ENCODE measurements at regions not wholly inside any gene's neighbourhood (a gene's known extent, or its start where the extent isn't known, plus 50 kb on each side); places are given as distances from the start of the nearest gene placed in this dataset.

DNA sequence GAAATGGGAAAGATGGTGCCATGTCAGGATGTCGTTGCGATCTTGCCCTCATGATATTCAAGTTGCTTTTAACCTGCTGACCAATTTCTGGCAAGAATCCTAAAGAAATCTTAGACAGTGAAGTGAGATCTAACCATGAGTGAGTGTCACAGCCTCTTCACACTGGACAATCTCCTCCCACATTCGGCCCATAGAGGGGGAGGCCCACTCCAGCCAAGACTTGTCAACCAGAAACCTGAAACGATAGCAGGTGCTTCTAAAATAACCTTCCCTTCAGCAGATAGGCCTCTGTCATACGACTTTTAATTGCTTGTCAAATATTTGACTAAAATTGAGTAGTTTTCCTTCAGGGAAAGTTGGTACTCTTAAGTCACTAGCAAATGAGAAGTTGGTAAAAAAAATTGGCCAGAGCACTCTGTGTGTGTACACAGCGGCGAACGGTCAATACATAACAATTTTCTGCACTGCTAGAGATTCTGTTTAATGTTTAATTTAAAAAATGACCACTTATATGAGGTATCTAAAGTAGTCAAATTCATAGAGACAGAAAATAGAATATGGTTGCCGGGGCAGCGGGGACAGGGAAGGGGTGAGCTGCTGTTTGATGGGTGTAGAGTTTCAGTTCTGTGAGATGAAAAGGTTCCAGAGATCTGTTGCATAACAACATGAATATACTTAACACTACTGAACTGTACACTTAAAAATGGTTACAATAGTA is 110.2 kb downstream of the VAPA start:
- Mint-ChIP-seq H3K27me3 (ENCODE audit: low read depth) (peaks cover 4% of the 10 kb centered on the region), H3K9me3 (no peaks in the 10 kb centered on the region), H3K36me3 (ENCODE audit: low read depth) (no peaks in the 10 kb centered on the region), H3K27ac (no peak overlapping the region), H3K4me3 (ENCODE audit: low read depth) (no peak overlapping the region), H3K4me1 (ENCODE audit: low read depth) (no peaks in the 10 kb centered on the region)
- no peak for DNase-seq (ENCODE audit: low spot score)
- intact Hi-C loops (cut with micrococcal nuclease), result no loop called here

DNA sequence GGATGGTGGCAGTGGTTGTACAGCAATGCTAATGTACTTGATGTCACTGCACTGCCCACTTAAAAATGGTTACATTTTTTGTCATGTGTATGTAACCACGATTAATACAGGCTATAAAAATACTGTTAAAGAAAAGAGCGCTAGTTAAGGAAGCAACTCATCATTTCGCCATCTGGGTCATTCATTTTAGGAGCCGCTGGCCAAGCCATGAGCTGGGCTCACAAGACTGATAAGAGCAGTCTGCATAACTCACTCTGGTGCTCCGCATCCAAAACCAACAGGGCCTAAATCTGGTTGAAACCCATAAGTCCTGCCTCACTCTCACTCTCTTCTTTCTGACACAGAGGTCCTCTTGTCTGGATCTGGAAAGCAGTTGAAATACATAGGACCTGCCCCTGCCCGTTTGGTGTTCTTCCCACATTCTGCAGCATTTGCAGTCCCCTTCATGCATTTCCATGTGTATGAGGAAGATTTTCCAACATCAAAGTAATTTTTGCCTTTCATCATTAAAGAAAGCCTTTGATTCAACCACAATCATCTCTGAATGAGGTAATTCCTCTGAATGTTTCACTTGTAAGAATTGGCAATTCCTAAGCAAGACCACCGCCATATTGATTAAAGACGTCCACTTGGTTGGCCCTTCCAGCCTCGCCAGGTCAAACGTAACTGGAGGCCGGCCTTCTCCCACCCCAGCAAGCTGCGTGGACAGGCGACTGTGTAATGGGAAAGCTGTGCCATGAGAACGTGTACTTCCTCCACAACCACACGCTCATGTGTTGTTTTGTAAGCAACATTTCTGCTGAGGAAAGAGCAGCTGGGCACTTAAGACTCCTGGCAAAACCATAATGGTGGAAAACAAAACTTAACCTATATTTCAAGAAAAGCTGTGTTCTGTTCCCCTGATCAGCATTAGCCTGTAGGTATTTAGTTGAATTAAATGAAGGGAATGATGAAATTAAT is 112.2 kb downstream of the VAPA start:
- Mint-ChIP-seq H3K4me3 (ENCODE audit: low read depth) (no peak overlapping the region), H3K27ac (no peak overlapping the region), H3K27me3 (ENCODE audit: low read depth) (peaks cover 4% of the 10 kb centered on the region), H3K4me1 (ENCODE audit: low read depth) (no peaks in the 10 kb centered on the region), H3K9me3 (no peaks in the 10 kb centered on the region), H3K36me3 (ENCODE audit: low read depth) (no peaks in the 10 kb centered on the region)
- no peak for DNase-seq (ENCODE audit: low spot score)
- intact Hi-C loops (cut with micrococcal nuclease), result no loop called here

- no peak overlapping the region for H3K4me3 Mint-ChIP-seq (ENCODE audit: low read depth)
- no peak for DNase-seq (ENCODE audit: low spot score)
- no peak overlapping the region for H3K27ac Mint-ChIP-seq
- no peaks in the 10 kb centered on the region for H3K4me1 Mint-ChIP-seq (ENCODE audit: low read depth)
- peaks cover 2% of the 10 kb centered on the region for H3K27me3 Mint-ChIP-seq (ENCODE audit: low read depth)
- intact Hi-C loops (cut with micrococcal nuclease), result no loop called here
- no peaks in the 10 kb centered on the region for H3K9me3 Mint-ChIP-seq
- no peaks in the 10 kb centered on the region for H3K36me3 Mint-ChIP-seq (ENCODE audit: low read depth)
Observed at GRCh38 chr18:10027031-10027430, 113.2 kb downstream of the VAPA start.

GRCh38 chr18:10027461-10027860 is 113.6 kb downstream of the VAPA start:
- Mint-ChIP-seq H3K36me3 (ENCODE audit: low read depth) (no peaks in the 10 kb centered on the region), H3K27ac (no peak overlapping the region)

DNA sequence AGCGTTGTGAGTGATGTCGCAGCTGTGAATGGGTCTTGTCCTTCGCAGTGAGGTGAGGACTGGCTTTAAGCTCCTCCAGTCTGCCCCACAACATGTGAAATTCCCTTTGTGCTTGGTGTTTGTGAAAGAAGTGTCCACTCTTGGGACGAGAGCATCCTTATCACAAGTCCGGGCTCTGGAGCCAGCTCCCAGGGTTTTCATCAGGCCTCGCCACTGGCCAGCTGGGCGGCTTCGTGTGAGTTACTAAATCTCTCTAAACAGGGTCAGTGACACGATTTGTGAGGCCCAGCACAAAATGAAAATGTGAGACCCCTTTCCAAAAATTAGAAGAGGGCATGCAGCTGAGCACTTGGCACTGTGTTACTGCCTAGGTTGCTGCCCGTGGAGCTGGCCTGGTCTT is 115.9 kb downstream of the VAPA start:
- Mint-ChIP-seq H3K36me3 (ENCODE audit: low read depth) (no peaks in the 10 kb centered on the region), H3K9me3 (no peaks in the 10 kb centered on the region), H3K4me3 (ENCODE audit: low read depth) (no peak overlapping the region), H3K27ac (no peak overlapping the region), H3K4me1 (ENCODE audit: low read depth) (no peaks in the 10 kb centered on the region), H3K27me3 (ENCODE audit: low read depth) (peaks cover 13% of the 10 kb centered on the region)
- intact Hi-C loops (cut with micrococcal nuclease), result no loop called here
- DNase-seq (ENCODE audit: low spot score), result no peak

More at GRCh38 chr18:10027461-10027860, 113.6 kb downstream of the VAPA start:
- intact Hi-C loops (cut with micrococcal nuclease), result no loop called here
- Mint-ChIP-seq H3K4me3 (ENCODE audit: low read depth) (no peak overlapping the region), H3K27me3 (ENCODE audit: low read depth) (no peaks in the 10 kb centered on the region), H3K9me3 (no peaks in the 10 kb centered on the region), H3K4me1 (ENCODE audit: low read depth) (no peaks in the 10 kb centered on the region)
- no peak for DNase-seq (ENCODE audit: low spot score)

DNA sequence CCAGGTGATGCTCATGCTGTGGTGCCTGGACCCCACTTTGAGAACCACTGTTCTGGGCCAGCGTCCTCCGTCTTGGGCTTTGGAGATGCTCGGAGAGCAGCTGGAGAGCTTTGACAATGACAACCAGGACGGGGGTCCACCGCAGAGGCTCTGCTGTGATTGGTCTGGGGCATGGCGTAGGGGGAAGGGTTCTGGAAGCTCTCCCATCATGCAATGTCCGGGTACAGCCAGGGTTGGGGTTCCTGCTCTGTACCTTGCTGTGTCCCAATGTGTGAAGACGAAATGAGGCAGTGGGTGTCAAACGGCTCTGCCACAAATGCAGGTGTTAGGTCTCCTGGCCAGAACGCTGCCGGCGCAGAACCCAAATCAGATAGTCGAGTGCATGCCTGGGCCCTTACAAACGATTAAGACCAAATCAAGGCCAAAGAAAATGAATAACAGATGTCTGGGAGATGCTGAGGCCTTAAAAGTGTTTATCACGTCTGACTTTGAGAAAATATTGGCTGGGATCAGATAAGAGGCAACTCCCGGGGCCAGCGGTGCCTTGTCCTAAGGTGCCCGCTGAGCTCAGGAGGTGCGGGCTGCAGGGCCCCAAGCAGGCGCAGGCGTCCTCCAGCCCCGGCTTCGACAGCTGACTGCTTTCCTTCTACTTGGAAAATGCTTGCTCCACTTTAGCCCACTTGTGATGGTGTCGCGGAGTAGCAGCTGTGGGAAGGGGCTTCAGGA is 117.2 kb downstream of the VAPA start:
- H3K9me3 Mint-ChIP-seq, result no peaks in the 10 kb centered on the region
- no peak overlapping the region for H3K27ac Mint-ChIP-seq
- H3K36me3 Mint-ChIP-seq (ENCODE audit: low read depth), result no peaks in the 10 kb centered on the region
- peaks cover 13% of the 10 kb centered on the region for H3K27me3 Mint-ChIP-seq (ENCODE audit: low read depth)
- intact Hi-C loops (cut with micrococcal nuclease), result no loop called here
- H3K4me1 Mint-ChIP-seq (ENCODE audit: low read depth), result no peaks in the 10 kb centered on the region
- DNase-seq (ENCODE audit: low spot score), result no peak
- H3K4me3 Mint-ChIP-seq (ENCODE audit: low read depth), result no peak overlapping the region

- Mint-ChIP-seq H3K27me3 (ENCODE audit: low read depth) (peaks cover 15% of the 10 kb centered on the region), H3K36me3 (ENCODE audit: low read depth) (no peaks in the 10 kb centered on the region), H3K27ac (no peak overlapping the region), H3K4me3 (ENCODE audit: low read depth) (no peak overlapping the region), H3K9me3 (no peaks in the 10 kb centered on the region), H3K4me1 (ENCODE audit: low read depth) (no peaks in the 10 kb centered on the region)
- DNase-seq (ENCODE audit: low spot score), result no peak
- intact Hi-C loops (cut with micrococcal nuclease), result no loop called here
Observed at GRCh38 chr18:10032331-10033015, 118.7 kb downstream of the VAPA start.

GRCh38 chr18:10033016-10033399 is 119.2 kb downstream of the VAPA start:
- peaks cover 15% of the 10 kb centered on the region for H3K27me3 Mint-ChIP-seq (ENCODE audit: low read depth)
- no peak overlapping the region for H3K4me3 Mint-ChIP-seq (ENCODE audit: low read depth)
- no peak overlapping the region for H3K27ac Mint-ChIP-seq
- no peaks in the 10 kb centered on the region for H3K36me3 Mint-ChIP-seq (ENCODE audit: low read depth)
- H3K4me1 Mint-ChIP-seq (ENCODE audit: low read depth), result no peaks in the 10 kb centered on the region
- H3K9me3 Mint-ChIP-seq, result no peaks in the 10 kb centered on the region
- no peak for DNase-seq (ENCODE audit: low spot score)
- intact Hi-C loops (cut with micrococcal nuclease), result no loop called here

DNA sequence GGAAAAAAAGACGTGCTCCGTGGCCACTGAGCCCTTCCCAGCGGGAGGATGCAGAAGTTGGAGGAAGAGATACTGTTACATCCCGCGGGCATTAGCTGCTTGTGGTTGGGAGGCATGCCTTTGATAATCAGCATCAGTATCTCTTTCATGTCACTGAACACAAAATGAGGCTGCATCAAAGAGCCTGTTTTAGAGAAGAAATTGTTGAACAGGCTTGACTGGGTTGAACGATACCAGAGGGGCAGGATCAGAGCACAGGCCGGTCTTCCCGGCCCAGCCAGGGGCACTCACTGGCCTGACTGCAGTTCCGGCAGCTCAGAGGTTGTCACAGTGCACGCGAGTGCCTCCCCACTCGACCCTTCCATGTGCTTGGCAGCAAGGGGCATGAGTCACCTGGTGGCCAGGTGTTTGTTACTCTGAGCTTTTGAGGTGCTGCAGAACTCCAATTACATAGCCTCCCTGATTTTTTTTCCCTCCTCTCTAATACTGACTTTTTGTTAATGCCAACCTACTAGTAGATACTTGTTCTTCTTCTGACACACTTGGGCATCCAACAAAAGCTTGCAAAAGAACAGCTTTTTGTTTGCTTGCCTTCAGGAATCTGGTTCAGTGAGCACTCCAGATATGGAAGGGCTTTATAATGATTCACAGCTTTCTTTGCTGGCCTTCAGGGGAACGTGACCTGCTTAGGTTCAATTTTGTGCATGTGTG is 121.6 kb downstream of the VAPA start:
- H3K27ac Mint-ChIP-seq, result no peak overlapping the region
- no peaks in the 10 kb centered on the region for H3K9me3 Mint-ChIP-seq
- no peaks in the 10 kb centered on the region for H3K4me1 Mint-ChIP-seq (ENCODE audit: low read depth)
- no peak overlapping the region for H3K4me3 Mint-ChIP-seq (ENCODE audit: low read depth)
- H3K27me3 Mint-ChIP-seq (ENCODE audit: low read depth), result peaks cover 15% of the 10 kb centered on the region
- H3K36me3 Mint-ChIP-seq (ENCODE audit: low read depth), result no peaks in the 10 kb centered on the region
- DNase-seq (ENCODE audit: low spot score), result no peak
- intact Hi-C loops (cut with micrococcal nuclease), result no loop called here

GRCh38 chr18:10036479-10036878 is 122.7 kb downstream of the VAPA start:
- no peak overlapping the region for H3K4me3 Mint-ChIP-seq (ENCODE audit: low read depth)
- intact Hi-C loops (cut with micrococcal nuclease), result no loop called here
- H3K9me3 Mint-ChIP-seq, result no peaks in the 10 kb centered on the region
- no peaks in the 10 kb centered on the region for H3K36me3 Mint-ChIP-seq (ENCODE audit: low read depth)
- no peak overlapping the region for H3K27ac Mint-ChIP-seq
- H3K4me1 Mint-ChIP-seq (ENCODE audit: low read depth), result no peaks in the 10 kb centered on the region
- peaks cover 16% of the 10 kb centered on the region for H3K27me3 Mint-ChIP-seq (ENCODE audit: low read depth)
- no peak for DNase-seq (ENCODE audit: low spot score)

DNA sequence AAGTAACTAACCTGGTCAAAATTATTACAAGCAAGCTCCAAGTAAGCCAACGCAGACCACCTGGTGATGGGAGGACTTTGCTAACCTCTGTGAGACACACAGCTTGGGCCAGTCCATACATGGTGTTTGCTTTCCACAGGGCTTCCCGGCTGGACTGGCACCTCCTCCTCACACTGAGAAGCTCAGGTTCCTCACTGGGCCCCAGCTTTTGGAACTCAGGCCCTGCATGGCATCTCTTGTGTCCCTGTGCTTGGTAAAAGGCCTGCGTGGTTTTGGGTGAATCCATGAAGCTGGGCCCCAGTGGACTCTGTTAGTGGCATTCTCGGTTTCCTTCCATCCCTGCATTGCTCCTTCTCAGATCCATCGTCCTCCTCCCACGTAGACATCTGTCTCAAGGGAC is 123.4 kb downstream of the VAPA start:
- no peak for DNase-seq (ENCODE audit: low spot score)
- peaks cover 19% of the 10 kb centered on the region for H3K27me3 Mint-ChIP-seq (ENCODE audit: low read depth)
- no peaks in the 10 kb centered on the region for H3K4me1 Mint-ChIP-seq (ENCODE audit: low read depth)
- intact Hi-C loops (cut with micrococcal nuclease), result no loop called here
- H3K4me3 Mint-ChIP-seq (ENCODE audit: low read depth), result no peak overlapping the region
- H3K27ac Mint-ChIP-seq, result no peak overlapping the region
- peaks cover 5% of the 10 kb centered on the region for H3K9me3 Mint-ChIP-seq
- no peaks in the 10 kb centered on the region for H3K36me3 Mint-ChIP-seq (ENCODE audit: low read depth)

- Mint-ChIP-seq H3K36me3 (ENCODE audit: low read depth) (no peaks in the 10 kb centered on the region), H3K27ac (no peak overlapping the region), H3K4me3 (ENCODE audit: low read depth) (no peak overlapping the region), H3K9me3 (peaks cover 9% of the 10 kb centered on the region), H3K4me1 (ENCODE audit: low read depth) (no peaks in the 10 kb centered on the region), H3K27me3 (ENCODE audit: low read depth) (peaks cover 13% of the 10 kb centered on the region)
- DNase-seq (ENCODE audit: low spot score), result no peak
- intact Hi-C loops (cut with micrococcal nuclease), result no loop called here
Observed at GRCh38 chr18:10038268-10038667, 124.5 kb downstream of the VAPA start.
